ENCODE measurements at regions not wholly inside any gene's neighbourhood (a gene's known extent, or its start where the extent isn't known, plus 50 kb on each side); places are given as distances from the start of the nearest gene placed in this dataset.

GRCh38 chr4:77225022-77225421 lies 68.0 kb downstream of the CCNG2 start:
- TF ChIP-seq EP300 (IDR thresholded peaks at IDR 0.05; ENCODE audit: low read depth in 2 of 2, low read length in 2 of 2) (no peak), EP300 (CRISPR knock-in tag; IDR thresholded peaks at IDR 0.05; ENCODE audit: borderline replicate concordance) (no peak), CTCF (CRISPR knock-in tag; IDR thresholded peaks at IDR 0.05) (no peak), ZNF747 (CRISPR knock-in tag; IDR thresholded peaks at IDR 0.05; ENCODE audit: borderline replicate concordance) (no peak), HDAC6 (IDR thresholded peaks at IDR 0.05; ENCODE audit: low read depth, low read length) (no peak), HMGA1 (CRISPR knock-in tag; conservative IDR thresholded peaks at IDR 0.05) (no peak), ZFP36 (IDR thresholded peaks at IDR 0.05; ENCODE audit: borderline replicate concordance, low read depth, low read length, partially characterized antibody) (no peak), EED (CRISPR knock-in tag; IDR thresholded peaks at IDR 0.05) (no peak), MXI1 (IDR thresholded peaks at IDR 0.05; ENCODE audit: borderline replicate concordance, low read depth, low read length) (no peak), NR2C2 (CRISPR knock-in tag; IDR thresholded peaks at IDR 0.05; ENCODE audit: borderline replicate concordance) (no peak), NBN (conservative IDR thresholded peaks at IDR 0.05) (no peak), SP2 (CRISPR knock-in tag; IDR thresholded peaks at IDR 0.05) (no peak)

Data from HepG2 (cell line).